ENCODE measurements at regions not wholly inside any gene's neighbourhood (a gene's known extent, or its start where the extent isn't known, plus 50 kb on each side); places are given as distances from the start of the nearest gene placed in this dataset.

DNA sequence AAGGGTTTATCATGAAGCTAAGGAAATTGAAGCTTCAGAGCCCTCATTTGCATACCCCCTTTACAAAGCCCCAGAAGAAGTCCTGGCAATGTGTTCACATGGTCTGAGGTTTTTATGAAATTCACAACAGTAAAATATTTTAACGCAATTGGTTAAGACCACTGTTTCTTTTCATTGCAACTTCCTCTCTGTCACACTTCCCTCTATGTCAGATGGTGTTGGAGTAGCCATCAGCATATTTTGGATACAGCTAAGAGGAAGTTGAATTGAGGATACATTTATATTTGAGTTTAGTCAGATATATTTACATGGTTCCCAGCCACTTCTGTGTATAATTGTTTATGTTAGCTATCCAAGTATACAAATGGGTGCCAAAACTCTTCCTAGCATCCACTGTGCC is 170.0 kb downstream of the TXNL1 start:
- H3K27me3 Mint-ChIP-seq (ENCODE audit: low read depth), result no peaks in the 10 kb centered on the region; the same call in 1 of the 2 replicates
- no peak overlapping the region for H3K27ac Mint-ChIP-seq
- H4K20me1 ChIP-seq (ENCODE audit: control insufficient read depth, insufficient read depth, insufficient read length), result no peaks in the 10 kb centered on the region
- no peaks in the 10 kb centered on the region for H3K23me2 ChIP-seq (ENCODE audit: insufficient read length, low read depth, low read length, poor library complexity, severe bottlenecking)
- H3T11ph ChIP-seq (ENCODE audit: low read length), result no peak overlapping the region
- H2BK20ac ChIP-seq (ENCODE audit: low read depth, low read length, poor library complexity, severe bottlenecking), result no peak overlapping the region
- H3K79me1 ChIP-seq (ENCODE audit: insufficient read depth, low read depth, low read length, poor library complexity, severe bottlenecking), result no peaks in the 10 kb centered on the region
- TF ChIP-seq, protein P1, sequence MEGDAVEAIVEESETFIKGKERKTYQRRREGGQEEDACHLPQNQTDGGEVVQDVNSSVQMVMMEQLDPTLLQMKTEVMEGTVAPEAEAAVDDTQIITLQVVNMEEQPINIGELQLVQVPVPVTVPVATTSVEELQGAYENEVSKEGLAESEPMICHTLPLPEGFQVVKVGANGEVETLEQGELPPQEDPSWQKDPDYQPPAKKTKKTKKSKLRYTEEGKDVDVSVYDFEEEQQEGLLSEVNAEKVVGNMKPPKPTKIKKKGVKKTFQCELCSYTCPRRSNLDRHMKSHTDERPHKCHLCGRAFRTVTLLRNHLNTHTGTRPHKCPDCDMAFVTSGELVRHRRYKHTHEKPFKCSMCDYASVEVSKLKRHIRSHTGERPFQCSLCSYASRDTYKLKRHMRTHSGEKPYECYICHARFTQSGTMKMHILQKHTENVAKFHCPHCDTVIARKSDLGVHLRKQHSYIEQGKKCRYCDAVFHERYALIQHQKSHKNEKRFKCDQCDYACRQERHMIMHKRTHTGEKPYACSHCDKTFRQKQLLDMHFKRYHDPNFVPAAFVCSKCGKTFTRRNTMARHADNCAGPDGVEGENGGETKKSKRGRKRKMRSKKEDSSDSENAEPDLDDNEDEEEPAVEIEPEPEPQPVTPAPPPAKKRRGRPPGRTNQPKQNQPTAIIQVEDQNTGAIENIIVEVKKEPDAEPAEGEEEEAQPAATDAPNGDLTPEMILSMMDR (conservative IDR thresholded peaks at IDR 0.05), result no peak
- H3K4me2 ChIP-seq (ENCODE audit: insufficient read depth, insufficient read length, low read length), result no peak overlapping the region
- no peak overlapping the region for H2AK5ac ChIP-seq (ENCODE audit: insufficient read length, low read length)
- H3K18ac ChIP-seq (ENCODE audit: insufficient read length, low read depth, low read length), result no peak overlapping the region
- no peak overlapping the region for H3K56ac ChIP-seq (ENCODE audit: insufficient read length, low read depth, low read length)
- no CpG with 5 or more reads among the region's 1 CpG for WGBS (ENCODE audit: extremely low coverage, insufficient read length, low lambda C conversion rate)
- DNase-seq, result no peak
- H3K36me3 Mint-ChIP-seq (ENCODE audit: insufficient read depth in 1 of 3, low read depth in 3 of 3), result peaks cover 4 to 30% (median 21%) of the 10 kb centered on the region in 3 experiments
- H3K14ac ChIP-seq (ENCODE audit: insufficient read depth, low read length), result no peak overlapping the region
- H3K27me3 ChIP-seq (ENCODE audit: insufficient read depth, low read length), result no peaks in the 10 kb centered on the region
- no peak overlapping the region for H3K23ac ChIP-seq (ENCODE audit: insufficient read length, low read depth, low read length)
- H3K4me3 Mint-ChIP-seq, result no peak overlapping the region
- no peak overlapping the region for H2BK120ac ChIP-seq (ENCODE audit: low read depth, low read length, poor library complexity, severe bottlenecking)
- H3K9ac ChIP-seq (ENCODE audit: extremely low read depth, insufficient read length, low read length), result no peak overlapping the region
- H2BK5ac ChIP-seq (ENCODE audit: insufficient read length, low read length), result no peak overlapping the region
- no peak overlapping the region for H2BK15ac ChIP-seq (ENCODE audit: low read depth, low read length)
- no peak overlapping the region for H4K91ac ChIP-seq (ENCODE audit: insufficient read length, low read depth, low read length)
- H3K9me3 ChIP-seq (ENCODE audit: control insufficient read depth, low read depth, low read length), result peaks cover 14% of the 10 kb centered on the region
- H3K4ac ChIP-seq (ENCODE audit: low read depth, low read length), result no peak overlapping the region
- peaks cover 21 to 27% of the 10 kb centered on the region in 2 experiments for H3K9me3 Mint-ChIP-seq
- no peaks in the 10 kb centered on the region for H3K4me1 ChIP-seq (ENCODE audit: insufficient read depth, low read length)
- H2AFZ ChIP-seq (ENCODE audit: low read length), result no peak overlapping the region
- H2BK12ac ChIP-seq (ENCODE audit: insufficient read length, low read depth, low read length), result no peak overlapping the region
- no peak overlapping the region for H4K5ac ChIP-seq (ENCODE audit: insufficient read length, low read depth, low read length)
- no peaks in the 10 kb centered on the region for H3K79me2 ChIP-seq (ENCODE audit: insufficient read depth, low read length)
- no peak overlapping the region for H3K27ac ChIP-seq (ENCODE audit: insufficient read length, low read depth, low read length)
- no peak overlapping the region for H4K8ac ChIP-seq (replicated peaks; ENCODE audit: insufficient read length, low read depth, low read length)
- peaks cover 6% of the 10 kb centered on the region in 2 experiments for H3K4me1 Mint-ChIP-seq
